Astrocyte (in vitro differentiated cells and primary cell): ENCODE measurements at regions not wholly inside any gene's neighbourhood (a gene's known extent, or its start where the extent isn't known, plus 50 kb on each side); places are given as distances from the start of the nearest gene placed in this dataset.

Experiments used
- DNase-seq: peaks from one replicate; pipeline ENCODE4 v3.0.0-alpha.2; 2010; ENCODE audit warnings: low read depth
- FAIRE-seq: peaks from 2 replicates; lab custom pipeline; 2011; peaks lifted over from hg19 to GRCh38; lab: Jason Lieb, UNC
- H2AFZ ChIP-seq: 2 replicates; pipeline ENCODE4 v1.6.0; 2012; ENCODE audit warnings: low read depth, low read length, inconsistent platforms
- H3K27ac ChIP-seq: 2 replicates; pipeline ENCODE4 v1.5.1; 2011; ENCODE audit warnings: low read depth, low read length, inconsistent platforms
- H3K27me3 ChIP-seq: 2 replicates; pipeline ENCODE4 v1.6.0; 2011; ENCODE audit warnings: low read length, inconsistent platforms; ENCODE audit not compliant: insufficient read depth
- H3K36me3 ChIP-seq: 2 replicates; pipeline ENCODE4 v1.5.1; 2011; ENCODE audit warnings: low read length, inconsistent platforms; ENCODE audit not compliant: insufficient read depth
- H3K4me1 ChIP-seq: 2 replicates; pipeline ENCODE4 v1.5.1; 2011; ENCODE audit warnings: low read length, inconsistent platforms; ENCODE audit not compliant: insufficient read depth
- H3K4me2 ChIP-seq: 2 replicates; pipeline ENCODE4 v1.6.0; 2012; ENCODE audit warnings: low read length, inconsistent platforms
- H3K4me3 ChIP-seq: 2 replicates; pipeline ENCODE4 v1.5.1; 2011; ENCODE audit warnings: low read depth, mild to moderate bottlenecking, low read length, inconsistent platforms; ENCODE audit not compliant: insufficient read depth
- H3K79me2 ChIP-seq: 2 replicates; pipeline ENCODE4 v1.6.0; 2012; ENCODE audit warnings: mild to moderate bottlenecking, low read length, inconsistent platforms; ENCODE audit not compliant: insufficient read depth
- H3K9ac ChIP-seq: 2 replicates; pipeline ENCODE4 v1.6.0; 2012; ENCODE audit warnings: mild to moderate bottlenecking, low read length, inconsistent platforms
- H3K9me3 ChIP-seq: 2 replicates; pipeline ENCODE4 v1.5.1; 2012; ENCODE audit warnings: low read depth, mild to moderate bottlenecking, low read length, inconsistent platforms; ENCODE audit not compliant: insufficient read depth
- H4K20me1 ChIP-seq: 2 replicates; pipeline ENCODE4 v1.6.0; 2012; ENCODE audit warnings: low read length, inconsistent platforms; ENCODE audit not compliant: insufficient read depth
- H3K27ac Mint-ChIP-seq: one replicate; pipeline ENCODE4 v1.8.0; 2021; ENCODE audit warnings: mild to moderate bottlenecking, mixed read lengths; ENCODE audit not compliant: unreplicated experiment
- H3K27me3 Mint-ChIP-seq: one replicate; pipeline ENCODE4 v1.8.0; 2021; ENCODE audit warnings: low read depth, mixed read lengths; ENCODE audit not compliant: unreplicated experiment
- H3K36me3 Mint-ChIP-seq: one replicate; pipeline ENCODE4 v1.8.0; 2021; ENCODE audit warnings: low read depth, mixed read lengths; ENCODE audit not compliant: unreplicated experiment
- H3K4me1 Mint-ChIP-seq: one replicate; pipeline ENCODE4 v1.8.0; 2021; ENCODE audit warnings: low read depth, mixed read lengths; ENCODE audit not compliant: unreplicated experiment
- H3K4me3 Mint-ChIP-seq: one replicate; pipeline ENCODE4 v1.8.0; 2021; ENCODE audit warnings: mild to moderate bottlenecking, moderate library complexity, mixed read lengths; ENCODE audit not compliant: unreplicated experiment
- H3K9me3 Mint-ChIP-seq: one replicate; pipeline ENCODE4 v1.8.0; 2021; ENCODE audit warnings: mild to moderate bottlenecking, mixed read lengths; ENCODE audit not compliant: unreplicated experiment
- CTCF ChIP-seq: IDR thresholded peaks from 2 replicates; pipeline ENCODE4 v1.5.1; 2011; ENCODE audit warnings: low read depth, mild to moderate bottlenecking, inconsistent platforms, low read length, moderate library complexity; ENCODE audit not compliant: insufficient read depth
- EZH2 ChIP-seq: IDR thresholded peaks from 2 replicates; pipeline ENCODE4 v1.6.1; 2012; ENCODE audit warnings: mild to moderate bottlenecking, low read length, inconsistent platforms; ENCODE audit not compliant: insufficient read depth

- Histone ChIP-seq H3K9ac (no peak overlapping the region), H3K27ac (no peak overlapping the region), H3K27me3 (no peaks in the 10 kb centered on the region), H4K20me1 (no peaks in the 10 kb centered on the region), H3K36me3 (no peaks in the 10 kb centered on the region), H3K4me3 (no peak overlapping the region), H3K4me2 (no peak overlapping the region), H3K4me1 (peaks cover 20% of the 10 kb centered on the region), H2AFZ (no peak overlapping the region), H3K9me3 (no peaks in the 10 kb centered on the region), H3K79me2 (no peaks in the 10 kb centered on the region)
- FAIRE-seq = no peak
- no peak for DNase-seq
- H3K9me3 Mint-ChIP-seq = peaks cover 7% of the 10 kb centered on the region
- no peaks in the 10 kb centered on the region for H3K36me3 Mint-ChIP-seq
- H3K4me3 Mint-ChIP-seq = no peak overlapping the region
- no peak for TF ChIP-seq CTCF
- TF ChIP-seq EZH2 = no peak
- no peak overlapping the region for H3K27ac Mint-ChIP-seq
- H3K27me3 Mint-ChIP-seq = peaks cover 19% of the 10 kb centered on the region
- H3K4me1 Mint-ChIP-seq = peaks cover 6% of the 10 kb centered on the region
Measured at GRCh38 chr21:41628256-41628655, 120.3 kb upstream of the TMPRSS2 start.

- no peaks in the 10 kb centered on the region for H3K9me3 ChIP-seq
- no peak overlapping the region for H3K4me3 Mint-ChIP-seq
- no peak overlapping the region for H3K9ac ChIP-seq
- H2AFZ ChIP-seq = no peak overlapping the region
- H3K27ac Mint-ChIP-seq = no peak overlapping the region
- no peak for DNase-seq
- no peaks in the 10 kb centered on the region for H3K79me2 ChIP-seq
- TF ChIP-seq CTCF = no peak
- no peak overlapping the region for H3K4me2 ChIP-seq
- H3K36me3 Mint-ChIP-seq = no peaks in the 10 kb centered on the region
- no peaks in the 10 kb centered on the region for H4K20me1 ChIP-seq
- H3K27me3 ChIP-seq = no peaks in the 10 kb centered on the region
- H3K4me3 ChIP-seq = no peak overlapping the region
- no peak overlapping the region for H3K27ac ChIP-seq
- H3K4me1 ChIP-seq = peaks cover 26% of the 10 kb centered on the region
- peaks cover 21% of the 10 kb centered on the region for H3K27me3 Mint-ChIP-seq
- H3K9me3 Mint-ChIP-seq = peaks cover 7% of the 10 kb centered on the region
- H3K4me1 Mint-ChIP-seq = peaks cover 6% of the 10 kb centered on the region
- no peaks in the 10 kb centered on the region for H3K36me3 ChIP-seq
- FAIRE-seq = no peak
Measured at GRCh38 chr21:41627428-41627827, 119.5 kb upstream of the TMPRSS2 start.

- H3K79me2 ChIP-seq = no peaks in the 10 kb centered on the region
- H3K27ac ChIP-seq = no peak overlapping the region
- no peaks in the 10 kb centered on the region for H3K36me3 ChIP-seq
- no peaks in the 10 kb centered on the region for H3K36me3 Mint-ChIP-seq
- H3K4me2 ChIP-seq = no peak overlapping the region
- TF ChIP-seq CTCF = no peak
- no peak for TF ChIP-seq EZH2
- H3K4me3 ChIP-seq = no peak overlapping the region
- H3K9ac ChIP-seq = no peak overlapping the region
- H3K4me1 ChIP-seq = peaks cover 16% of the 10 kb centered on the region
- H3K4me3 Mint-ChIP-seq = no peak overlapping the region
- H3K27me3 ChIP-seq = no peaks in the 10 kb centered on the region
- no peaks in the 10 kb centered on the region for H4K20me1 ChIP-seq
- DNase-seq (no peak), FAIRE-seq (no peak)
- H3K4me1 Mint-ChIP-seq = no peaks in the 10 kb centered on the region
- no peak overlapping the region for H3K27ac Mint-ChIP-seq
- peaks cover 25% of the 10 kb centered on the region for H3K27me3 Mint-ChIP-seq
- H3K9me3 ChIP-seq = no peaks in the 10 kb centered on the region
- H2AFZ ChIP-seq = no peak overlapping the region
- peaks cover 5% of the 10 kb centered on the region for H3K9me3 Mint-ChIP-seq
Measured at GRCh38 chr21:41626021-41626420, 118.1 kb upstream of the TMPRSS2 start.
